IPS-20b (cell line): ENCODE measurements at regions not wholly inside any gene's neighbourhood (a gene's known extent, or its start where the extent isn't known, plus 50 kb on each side); places are given as distances from the start of the nearest gene placed in this dataset.

Source experiments
- H3K27ac ChIP-seq: one replicate; pipeline ENCODE4 v1.5.1; 2013; ENCODE audit warnings: low read length
- H3K27me3 ChIP-seq: 2 replicates; pipeline ENCODE4 v1.6.1; 2013; ENCODE audit warnings: mild to moderate bottlenecking, low read length, inconsistent platforms; ENCODE audit not compliant: insufficient read depth
- H3K36me3 ChIP-seq: 2 replicates; pipeline ENCODE4 v1.6.1; 2013; ENCODE audit warnings: low read depth, mild to moderate bottlenecking, inconsistent platforms, low read length, moderate library complexity; ENCODE audit not compliant: insufficient read depth
- H3K4me1 ChIP-seq: 2 replicates; pipeline ENCODE4 v1.6.1; 2013; ENCODE audit warnings: mild to moderate bottlenecking, control low read depth, inconsistent platforms, low read length, moderate library complexity; ENCODE audit not compliant: insufficient read depth
- H3K4me3 ChIP-seq: 2 replicates; pipeline ENCODE4 v1.5.1; 2013; ENCODE audit warnings: mild to moderate bottlenecking, low read length, inconsistent platforms
- H3K9ac ChIP-seq: 2 replicates; pipeline ENCODE4 v1.6.1; 2013; ENCODE audit warnings: low read depth, mild to moderate bottlenecking, inconsistent platforms, low read length, moderate library complexity
- H3K9me3 ChIP-seq: 2 replicates; pipeline ENCODE4 v1.6.1; 2013; ENCODE audit warnings: mild to moderate bottlenecking, low read depth, low read length, inconsistent platforms; ENCODE audit not compliant: insufficient read depth

DNA sequence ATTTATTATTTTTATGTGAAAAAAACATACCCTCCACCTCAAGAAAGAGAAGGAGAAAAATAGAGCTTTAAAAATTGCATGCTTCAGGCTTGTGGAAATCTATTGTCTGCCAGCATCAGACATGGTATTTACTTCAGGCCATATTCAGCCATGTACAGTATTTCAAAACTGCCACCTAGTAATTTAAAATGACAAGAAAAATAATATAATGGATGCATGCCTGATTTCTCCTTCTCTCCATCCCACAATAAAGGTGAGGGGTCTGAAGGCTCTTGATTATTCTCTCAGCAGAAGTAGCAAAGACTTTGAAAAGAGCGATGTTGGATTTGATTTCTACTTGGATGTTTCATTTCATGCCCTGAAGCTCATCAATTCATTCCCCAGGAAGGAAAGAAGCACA is 250.7 kb downstream of the TBC1D4 start:
- Histone ChIP-seq H3K27ac (no peak overlapping the region), H3K4me3 (no peak overlapping the region), H3K36me3 (no peaks in the 10 kb centered on the region), H3K27me3 (no peaks in the 10 kb centered on the region), H3K9ac (no peak overlapping the region), H3K9me3 (no peaks in the 10 kb centered on the region), H3K4me1 (no peaks in the 10 kb centered on the region)

GRCh38 chr13:75226733-75227435 is 255.1 kb downstream of the TBC1D4 start:
- no peaks in the 10 kb centered on the region for H3K27me3 ChIP-seq
- H3K27ac ChIP-seq: no peak overlapping the region
- H3K36me3 ChIP-seq: no peaks in the 10 kb centered on the region
- no peak overlapping the region for H3K9ac ChIP-seq
- no peak overlapping the region for H3K4me3 ChIP-seq
- no peaks in the 10 kb centered on the region for H3K4me1 ChIP-seq
- H3K9me3 ChIP-seq: no peaks in the 10 kb centered on the region

- H3K27ac ChIP-seq: no peak overlapping the region
- no peaks in the 10 kb centered on the region for H3K36me3 ChIP-seq
- no peaks in the 10 kb centered on the region for H3K9me3 ChIP-seq
- H3K4me3 ChIP-seq: no peak overlapping the region
- H3K4me1 ChIP-seq: no peaks in the 10 kb centered on the region
- H3K27me3 ChIP-seq: no peaks in the 10 kb centered on the region
- no peak overlapping the region for H3K9ac ChIP-seq
These were observed 255.9 kb downstream of the TBC1D4 start for GRCh38 chr13:75226092-75226491.

GRCh38 chr13:75225288-75226032 is 256.5 kb downstream of the TBC1D4 start:
- no peak overlapping the region for H3K9ac ChIP-seq
- H3K27me3 ChIP-seq: peaks cover 2% of the 10 kb centered on the region; the same call in 1 of the 2 replicates
- H3K36me3 ChIP-seq: no peaks in the 10 kb centered on the region
- no peak overlapping the region for H3K4me3 ChIP-seq
- H3K9me3 ChIP-seq: no peaks in the 10 kb centered on the region
- H3K4me1 ChIP-seq: no peaks in the 10 kb centered on the region
- no peak overlapping the region for H3K27ac ChIP-seq

- Histone ChIP-seq H3K36me3 (no peaks in the 10 kb centered on the region), H3K27ac (no peak overlapping the region), H3K4me3 (no peak overlapping the region), H3K4me1 (no peaks in the 10 kb centered on the region), H3K9ac (no peak overlapping the region), H3K9me3 (no peaks in the 10 kb centered on the region), H3K27me3 (peaks cover 8% of the 10 kb centered on the region; the same call in 1 of the 2 replicates)
These were observed 257.8 kb downstream of the TBC1D4 start for GRCh38 chr13:75224053-75224742.

DNA sequence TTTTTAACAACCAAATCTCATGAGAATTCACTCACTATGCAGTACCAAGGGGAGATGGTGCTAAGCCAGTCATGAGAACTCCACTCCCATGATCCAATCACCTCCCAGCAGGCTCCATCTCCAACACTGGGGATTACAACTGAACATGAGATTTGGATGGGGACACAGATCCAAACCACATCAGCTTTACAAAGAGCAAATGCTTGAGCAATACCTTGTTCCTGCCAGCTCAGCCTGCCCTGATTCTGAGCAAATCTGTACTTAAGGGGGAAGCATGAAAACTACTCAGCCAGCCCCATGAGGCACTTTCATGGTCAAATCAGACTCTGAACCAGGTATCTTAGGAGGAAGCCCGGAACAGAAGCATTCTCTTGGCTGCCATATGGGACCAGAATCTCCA is 259.9 kb downstream of the TBC1D4 start:
- peaks cover 8% of the 10 kb centered on the region; the same call in 1 of the 2 replicates for H3K27me3 ChIP-seq
- no peaks in the 10 kb centered on the region for H3K36me3 ChIP-seq
- no peaks in the 10 kb centered on the region for H3K4me1 ChIP-seq
- H3K27ac ChIP-seq: no peak overlapping the region
- H3K4me3 ChIP-seq: no peak overlapping the region
- no peak overlapping the region for H3K9ac ChIP-seq
- H3K9me3 ChIP-seq: no peaks in the 10 kb centered on the region

DNA sequence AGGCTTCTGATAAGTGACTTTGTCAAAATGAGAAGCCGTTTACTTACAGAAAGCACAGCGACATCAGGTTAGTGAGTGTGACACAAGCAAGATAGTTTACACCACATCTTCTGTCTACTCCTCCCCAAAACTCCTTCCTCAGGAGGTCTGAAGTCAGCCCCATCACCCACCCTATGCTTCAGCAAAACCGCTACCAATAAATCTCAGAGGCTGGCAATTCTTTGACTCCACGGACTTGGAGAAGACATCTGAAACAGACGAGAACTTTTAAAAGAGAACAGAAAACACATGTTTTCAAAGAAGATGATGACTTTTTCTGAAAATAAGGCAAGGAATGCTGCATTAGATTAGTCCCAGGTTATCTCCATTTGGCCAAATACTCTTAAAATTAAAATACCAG is 261.1 kb downstream of the TBC1D4 start:
- Histone ChIP-seq H3K36me3 (no peaks in the 10 kb centered on the region), H3K27me3 (peaks cover 8% of the 10 kb centered on the region; the same call in 1 of the 2 replicates), H3K4me3 (no peak overlapping the region), H3K27ac (no peak overlapping the region), H3K9ac (no peak overlapping the region), H3K4me1 (no peaks in the 10 kb centered on the region), H3K9me3 (no peaks in the 10 kb centered on the region)

GRCh38 chr13:75220238-75220542 is 261.8 kb downstream of the TBC1D4 start:
- Histone ChIP-seq H3K4me3 (peak overlapping the region; percentile 69; the same call in 1 of the 2 replicates), H3K9me3 (no peaks in the 10 kb centered on the region), H3K9ac (no peak overlapping the region), H3K27ac (no peak overlapping the region), H3K27me3 (peaks cover 8% of the 10 kb centered on the region; the same call in 1 of the 2 replicates), H3K4me1 (no peaks in the 10 kb centered on the region), H3K36me3 (no peaks in the 10 kb centered on the region)

GRCh38 chr13:75219479-75220237 is 262.3 kb downstream of the TBC1D4 start:
- H3K4me3 ChIP-seq: peak overlapping the region; percentile 69
- no peak overlapping the region for H3K27ac ChIP-seq
- H3K4me1 ChIP-seq: no peaks in the 10 kb centered on the region
- H3K27me3 ChIP-seq: peaks cover 8% of the 10 kb centered on the region; the same call in 1 of the 2 replicates
- no peaks in the 10 kb centered on the region for H3K9me3 ChIP-seq
- peak overlapping the region; percentile 76; the same call in 1 of the 2 replicates for H3K9ac ChIP-seq
- no peaks in the 10 kb centered on the region for H3K36me3 ChIP-seq

GRCh38 chr13:75217949-75218348 is 264.0 kb downstream of the TBC1D4 start:
- peaks cover 8% of the 10 kb centered on the region; the same call in 1 of the 2 replicates for H3K27me3 ChIP-seq
- H3K36me3 ChIP-seq: no peaks in the 10 kb centered on the region
- H3K27ac ChIP-seq: no peak overlapping the region
- H3K9me3 ChIP-seq: no peaks in the 10 kb centered on the region
- no peak overlapping the region for H3K9ac ChIP-seq
- no peak overlapping the region for H3K4me3 ChIP-seq
- no peaks in the 10 kb centered on the region for H3K4me1 ChIP-seq

DNA sequence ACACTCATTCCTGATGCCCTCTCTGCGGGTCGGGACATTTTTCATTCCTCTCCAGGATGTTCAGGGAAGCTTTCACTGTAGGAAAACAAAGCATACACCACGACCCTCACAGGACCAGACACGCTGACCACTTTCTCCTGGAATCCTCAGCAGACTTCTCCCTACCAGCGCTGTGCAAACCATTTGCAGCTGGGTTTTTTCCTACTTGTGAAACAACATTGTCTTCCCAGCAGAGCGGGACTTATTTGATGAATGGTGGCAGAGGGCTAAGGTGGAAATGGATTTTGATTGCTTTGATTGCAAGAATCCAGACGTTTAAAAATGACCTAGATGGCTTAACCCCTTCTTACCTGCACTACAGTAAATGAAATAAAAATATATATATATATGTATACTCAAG is 265.9 kb downstream of the TBC1D4 start:
- Histone ChIP-seq H3K27me3 (peaks cover 8% of the 10 kb centered on the region; the same call in 1 of the 2 replicates), H3K4me3 (no peak overlapping the region), H3K36me3 (no peaks in the 10 kb centered on the region), H3K27ac (no peak overlapping the region), H3K4me1 (no peaks in the 10 kb centered on the region), H3K9me3 (no peaks in the 10 kb centered on the region), H3K9ac (no peak overlapping the region)
